HG02852 (cell line): ENCODE measurements at regions not wholly inside any gene's neighbourhood (a gene's known extent, or its start where the extent isn't known, plus 50 kb on each side); places are given as distances from the start of the nearest gene placed in this dataset.
"Not testable (repeated sequence)": the region's sequence is repeated elsewhere in the genome, so short reads cannot be mapped to it uniquely, and the experiment has no call there.

ENCODE experiments used
- ATAC-seq: cut with Tn5 transposase; IDR thresholded peaks from one replicate; pipeline ENCODE4 v1.9.1; 2021; ENCODE audit warnings: mild to moderate bottlenecking, moderate library complexity; ENCODE audit not compliant: unreplicated experiment

- ATAC-seq: no peak
Observed at GRCh38 chr7:25436413-25436812, 208.1 kb upstream of the NPVF start.

GRCh38 chr7:25437308-25437707 lies 209.0 kb upstream of the NPVF start:
- no peak for ATAC-seq

DNA sequence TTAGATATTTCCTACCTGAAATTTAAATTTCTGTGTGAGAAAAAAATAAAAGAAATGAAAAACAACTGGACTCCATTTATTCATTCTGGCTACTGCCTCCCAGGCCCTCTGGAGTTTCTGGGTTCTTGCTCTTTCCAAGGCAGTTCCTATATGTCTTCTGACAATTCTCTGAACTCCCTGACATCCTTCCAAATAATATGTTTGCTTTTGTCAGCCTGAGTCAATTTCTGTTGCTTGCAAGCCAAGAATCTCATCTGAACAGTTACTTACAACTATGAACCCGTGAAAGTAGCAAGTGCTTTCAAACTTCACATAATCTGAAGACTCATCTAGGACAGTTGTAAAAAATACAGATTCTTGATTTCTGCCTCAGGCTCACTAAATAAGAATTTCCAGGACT lies 216.7 kb upstream of the NPVF start:
- ATAC-seq: no peak

GRCh38 chr7:25448301-25448700 lies 220.0 kb upstream of the NPVF start:
- no peak for ATAC-seq

GRCh38 chr7:25454020-25454419 lies 225.7 kb upstream of the NPVF start:
- ATAC-seq: no peak

DNA sequence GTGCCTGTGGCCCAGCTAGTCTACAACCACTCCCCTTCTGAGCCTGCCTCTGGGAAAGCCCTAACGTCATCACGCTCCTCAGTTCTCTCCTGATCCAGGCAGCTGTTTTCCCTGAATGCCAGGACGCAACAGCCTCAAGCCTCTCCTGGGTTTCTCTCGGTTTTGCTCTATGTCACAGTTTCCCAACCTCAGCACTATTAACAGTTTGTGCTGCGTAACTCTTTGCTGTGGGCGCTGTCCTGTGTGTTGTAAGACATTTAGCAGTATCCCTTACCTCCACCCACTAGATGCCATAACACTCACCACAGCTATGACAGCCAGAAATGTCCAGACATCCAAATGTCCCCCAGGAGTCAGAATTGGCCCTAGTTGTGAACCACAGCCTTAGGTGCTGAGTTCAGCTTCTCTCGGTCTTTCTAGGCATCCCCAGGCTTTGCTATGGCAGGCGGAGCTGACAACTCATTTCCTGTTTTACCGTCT lies 226.3 kb upstream of the NPVF start:
- no peak for ATAC-seq

- no peak for ATAC-seq
Observed at GRCh38 chr7:25455683-25456251, 227.5 kb upstream of the NPVF start.

DNA sequence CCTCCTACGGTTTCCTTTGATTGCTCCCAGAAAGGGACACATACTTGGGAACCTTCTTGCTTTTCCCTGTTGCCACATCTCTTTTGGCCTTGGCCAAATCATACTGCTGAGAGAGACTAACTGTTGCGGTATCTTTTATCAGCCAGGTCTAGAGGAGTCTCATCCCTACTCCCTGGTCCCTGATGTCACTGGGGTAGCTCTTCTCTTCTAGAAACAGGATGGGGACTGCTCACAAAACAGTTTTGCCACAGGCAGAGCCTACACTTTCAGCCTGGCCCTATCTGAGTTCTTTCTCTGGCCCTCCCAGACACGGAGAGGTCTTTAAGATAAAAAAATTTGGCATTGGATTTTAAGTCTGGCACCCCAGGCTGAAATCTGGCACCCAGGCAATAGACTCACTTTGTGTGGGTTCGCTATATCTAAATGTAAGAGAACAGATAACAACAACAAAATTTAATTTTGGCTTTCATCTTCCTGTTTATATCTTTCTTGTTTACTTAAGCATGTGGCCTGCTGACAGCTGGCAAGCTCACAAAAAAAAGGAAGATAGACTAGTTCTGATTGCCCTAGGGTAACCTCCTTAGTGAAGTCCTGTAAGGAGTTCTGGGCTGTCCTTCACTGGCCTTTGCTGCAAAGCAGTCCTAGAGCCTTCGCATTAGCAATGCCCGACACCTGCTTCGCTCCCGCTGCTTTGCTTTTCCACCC lies 228.3 kb upstream of the NPVF start:
- no peak for ATAC-seq

GRCh38 chr7:25459057-25459456 lies 230.8 kb upstream of the NPVF start:
- no peak for ATAC-seq

DNA sequence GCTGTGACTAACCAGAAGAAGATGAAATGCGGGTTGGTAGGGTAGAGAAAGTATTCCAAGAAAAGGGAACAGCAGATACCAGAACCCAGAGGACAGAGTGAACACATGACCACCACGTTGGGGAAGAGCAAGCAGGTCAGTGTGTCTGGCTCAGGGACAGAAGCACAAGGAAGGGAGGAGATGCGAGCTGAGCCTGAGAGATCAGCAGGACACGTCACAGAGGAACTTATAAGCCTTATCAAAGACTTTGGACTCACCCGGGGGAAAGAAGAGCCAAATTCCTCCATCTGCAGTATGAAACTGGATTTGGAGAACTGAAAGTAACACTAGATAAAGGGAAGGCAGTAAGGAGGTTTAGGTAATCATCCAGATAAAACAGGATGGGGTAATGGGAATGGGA lies 232.1 kb upstream of the NPVF start:
- no peak for ATAC-seq

DNA sequence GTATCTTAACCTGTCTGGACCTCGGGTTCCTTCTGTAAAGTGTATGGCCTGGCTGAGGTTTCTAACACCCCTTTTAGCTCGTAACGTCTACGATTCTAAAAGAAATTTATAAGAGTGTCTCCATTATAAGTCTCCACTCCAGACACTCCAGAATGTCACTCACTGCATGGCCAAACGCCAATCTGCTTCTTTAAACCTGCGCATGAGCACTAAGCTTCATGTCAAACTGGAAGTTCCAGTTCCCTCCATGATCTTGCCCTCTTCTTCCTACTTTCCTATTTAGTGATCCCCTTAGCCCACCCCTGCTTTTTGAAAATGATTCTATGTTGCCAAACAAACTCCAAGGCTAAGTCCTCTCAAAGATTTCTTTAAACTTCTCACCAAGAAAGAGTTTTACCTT lies 241.4 kb upstream of the NPVF start:
- no peak for ATAC-seq

DNA sequence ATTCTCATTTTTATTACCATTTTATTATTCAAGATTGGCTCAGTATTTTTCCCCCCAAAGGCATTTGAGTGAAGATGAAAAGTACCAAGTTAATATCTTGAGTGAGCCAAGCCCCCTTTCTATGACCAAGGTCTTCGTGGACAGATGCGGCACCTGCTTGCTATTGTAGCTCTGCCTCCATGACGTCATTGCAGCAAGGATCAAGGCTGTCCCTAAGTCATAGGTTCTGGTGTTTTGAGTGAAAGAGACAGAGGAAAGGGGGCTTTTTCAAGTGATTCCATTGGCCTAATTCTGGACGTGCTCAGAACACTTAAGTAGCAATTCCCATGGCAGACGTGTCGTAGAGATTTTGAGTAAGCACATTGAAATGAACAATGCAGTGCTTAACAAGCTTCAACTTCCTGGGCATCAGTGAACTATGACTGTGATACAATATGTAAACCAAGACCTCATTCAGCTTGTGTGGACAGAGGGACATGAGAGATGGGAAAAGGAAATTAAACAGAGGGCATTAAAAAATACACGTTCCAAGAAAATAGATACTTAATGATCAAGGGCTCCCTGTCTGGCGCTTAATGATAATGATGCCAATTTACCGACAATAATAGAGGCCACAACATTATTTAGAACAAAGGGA lies 248.7 kb upstream of the NPVF start:
- ATAC-seq: no peak

GRCh38 chr7:25478221-25478620 lies 249.9 kb upstream of the NPVF start:
- not testable (repeated sequence) for ATAC-seq

DNA sequence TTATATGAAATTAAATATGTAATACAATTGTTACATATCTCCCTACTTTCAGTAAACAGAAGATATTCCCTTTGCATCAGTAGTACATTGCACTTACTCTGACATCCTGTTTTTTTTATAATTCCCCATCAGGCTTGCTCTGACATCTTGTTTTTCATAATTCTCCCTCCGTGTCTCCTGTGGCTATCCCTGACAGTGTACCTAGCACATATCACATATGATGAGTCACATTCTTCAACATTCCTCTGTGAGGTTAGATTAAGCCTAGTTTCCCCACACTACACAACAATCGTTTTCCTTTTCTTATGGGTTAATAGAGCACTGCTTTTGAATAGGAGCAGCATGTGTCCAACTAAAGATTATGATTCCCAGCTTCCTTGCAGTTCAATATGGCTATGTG lies 250.6 kb upstream of the NPVF start:
- ATAC-seq: no peak

DNA sequence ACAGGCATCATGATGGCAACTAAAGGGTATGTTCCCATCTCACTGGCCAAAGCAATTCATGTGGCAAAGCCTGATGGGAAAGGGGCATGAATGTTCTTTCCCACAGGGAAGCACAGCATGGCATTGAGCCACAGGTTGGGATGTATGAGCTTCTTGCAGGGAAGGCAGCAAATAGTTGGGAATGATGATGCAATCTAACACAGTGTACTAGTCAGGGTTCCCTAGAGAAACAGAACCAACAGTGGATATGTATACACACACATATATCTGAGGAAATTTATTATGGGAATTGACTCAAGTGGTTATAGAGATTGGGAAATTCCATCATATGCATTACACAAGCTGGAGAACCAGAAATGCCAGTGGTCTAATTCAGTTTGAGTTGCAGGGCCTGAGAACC lies 253.6 kb upstream of the NPVF start:
- no peak for ATAC-seq

DNA sequence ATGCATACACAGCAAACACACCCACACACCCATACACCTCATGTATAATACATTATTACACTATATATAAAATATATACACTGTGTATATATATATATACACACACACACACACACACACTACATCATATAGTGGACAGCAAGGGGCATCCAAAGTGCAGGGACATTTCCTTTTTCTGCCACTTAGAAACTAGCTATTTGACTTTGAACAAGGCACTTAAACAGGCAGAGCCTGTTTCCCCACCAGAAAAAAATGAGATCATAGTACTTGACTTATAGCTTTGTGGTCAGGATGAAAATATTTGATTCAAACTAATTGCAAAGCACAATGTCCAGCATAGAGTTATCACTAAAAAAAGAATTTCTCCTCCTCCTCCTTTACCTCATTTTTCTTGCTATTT lies 254.3 kb upstream of the NPVF start:
- ATAC-seq: no peak

DNA sequence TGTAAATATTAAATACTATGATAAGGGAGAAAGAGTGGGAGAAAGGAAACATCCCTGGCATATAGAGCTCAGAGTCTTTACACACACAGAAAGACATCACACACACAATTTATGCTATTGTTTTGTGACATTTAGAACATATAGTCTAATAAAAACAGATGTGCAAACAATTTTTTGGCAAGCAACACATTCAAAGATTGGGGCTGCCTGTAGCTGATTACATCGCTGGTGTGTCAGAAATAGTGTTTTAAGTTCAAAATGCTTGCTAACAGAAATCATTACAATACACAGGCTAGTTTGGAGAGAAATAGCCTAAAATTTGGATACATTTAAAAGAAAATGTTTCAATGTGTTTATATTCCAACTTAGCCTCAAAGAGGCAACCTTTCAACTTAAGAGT lies 256.7 kb upstream of the NPVF start:
- no peak for ATAC-seq

GRCh38 chr7:25486656-25487055 lies 258.4 kb upstream of the NPVF start:
- ATAC-seq: no peak

DNA sequence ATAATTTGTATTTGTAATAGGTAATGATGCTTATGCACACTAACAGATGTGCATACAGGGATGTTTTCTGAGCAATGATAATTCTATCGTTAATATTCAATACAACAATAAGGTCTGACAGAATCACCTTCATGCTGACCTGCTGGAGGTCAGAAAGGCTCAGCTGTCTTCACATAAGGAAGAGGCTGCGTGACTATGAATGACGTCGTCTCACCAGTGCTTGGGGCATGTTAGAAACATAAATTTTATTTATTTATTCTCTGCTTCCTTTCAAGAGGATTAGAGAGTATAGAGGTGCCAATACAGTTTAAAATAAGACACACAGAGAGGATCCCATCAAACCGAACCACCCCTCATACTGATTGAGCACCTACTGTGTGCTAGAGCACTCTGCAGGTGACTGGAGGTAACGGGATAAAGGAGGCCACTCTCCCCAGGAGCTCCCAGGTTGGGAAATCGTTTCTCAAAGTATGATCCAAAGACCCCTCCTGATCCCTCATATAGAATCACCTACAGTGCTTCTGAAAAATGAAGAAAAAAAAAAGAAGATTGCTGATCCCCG lies 265.6 kb upstream of the NPVF start:
- no peak for ATAC-seq

DNA sequence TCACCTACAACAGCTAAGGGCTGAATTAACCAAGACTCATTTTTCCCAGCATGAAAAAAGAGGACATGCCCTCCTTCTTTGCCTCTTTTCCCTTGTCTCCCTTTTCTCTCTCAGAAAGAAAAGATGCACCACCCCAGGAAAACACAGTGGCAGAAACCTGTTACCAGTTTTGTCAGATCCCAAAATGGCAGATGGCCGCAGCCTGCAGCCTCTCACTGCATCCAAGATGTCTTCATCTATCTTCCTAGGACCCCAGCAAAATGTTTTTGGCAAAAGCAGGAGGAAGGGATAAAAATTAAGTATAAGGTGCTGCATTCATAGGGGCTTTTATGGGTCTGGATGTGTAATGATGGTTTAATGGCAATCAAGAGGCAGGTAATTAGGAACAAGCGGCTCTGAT lies 266.6 kb upstream of the NPVF start:
- ATAC-seq: no peak

DNA sequence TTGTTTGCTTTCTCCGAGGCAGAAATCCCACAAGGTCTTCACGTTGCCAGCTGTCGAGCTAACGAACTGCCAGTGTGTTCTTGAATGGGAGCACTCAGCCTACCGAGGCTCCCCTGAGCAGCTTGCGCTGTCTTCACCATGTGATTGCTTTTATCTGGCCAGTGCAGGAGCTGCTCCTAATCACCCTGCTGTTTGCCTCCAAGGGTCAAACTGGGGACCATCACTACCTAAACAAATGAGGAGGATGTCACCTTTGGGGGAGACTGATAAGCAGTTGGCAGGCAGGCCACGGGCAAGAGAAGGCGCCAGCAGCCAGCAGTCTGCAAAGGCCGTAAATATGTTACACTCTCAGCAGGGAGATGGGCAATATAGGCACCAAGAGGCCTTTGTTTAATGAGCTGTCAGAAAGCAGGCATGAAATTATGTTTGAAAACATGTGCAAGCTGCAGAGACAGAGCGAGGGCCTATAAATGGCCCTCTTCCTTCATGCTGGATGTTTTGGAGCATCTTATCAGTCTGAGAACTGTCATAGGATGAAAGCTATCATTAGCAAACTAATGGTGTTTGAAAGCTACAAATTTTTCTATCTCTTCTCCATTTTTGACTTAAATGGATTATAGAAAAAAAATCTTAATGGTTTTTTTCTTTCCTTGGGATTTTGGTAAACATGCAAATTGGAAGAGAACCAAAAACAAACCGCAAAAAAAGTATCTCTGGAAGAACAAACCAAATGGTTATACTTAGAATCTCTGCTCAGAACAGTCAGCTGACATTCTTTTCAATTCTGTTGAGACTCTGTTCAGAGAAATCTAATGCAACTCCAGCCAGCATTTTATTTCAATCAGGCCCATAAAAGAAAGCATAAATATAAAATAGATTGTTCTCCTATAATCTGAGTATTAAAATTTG lies 267.3 kb upstream of the NPVF start:
- no peak for ATAC-seq
